Neural cell (in vitro differentiated cells): ENCODE measurements at regions not wholly inside any gene's neighbourhood (a gene's known extent, or its start where the extent isn't known, plus 50 kb on each side); places are given as distances from the start of the nearest gene placed in this dataset.

Experiments
- CTCF ChIP-seq: fragments of 450-650 bp; IDR thresholded peaks from 2 replicates; pipeline ENCODE4 v1.5.1; 2014; ENCODE audit warnings: antibody characterized with exemption, mild to moderate bottlenecking, moderate library complexity; ENCODE audit not compliant: poor library complexity, severe bottlenecking
- EZH2 ChIP-seq: fragments of 200-600, 300-800 bp; shearing (Covaris generic), sonication (generic); IDR thresholded peaks from 2 replicates; pipeline ENCODE4 v1.6.1; 2014; ENCODE audit warnings: antibody characterized with exemption, low read length, borderline replicate concordance, mild to moderate bottlenecking; ENCODE audit not compliant: insufficient read depth, poor library complexity, severe bottlenecking
- MXI1 ChIP-seq: fragments of 450-650 bp; conservative IDR thresholded peaks from 2 replicates; pipeline ENCODE4 v1.6.1; 2014; ENCODE audit warnings: antibody characterized with exemption, mild to moderate bottlenecking; ENCODE audit not compliant: poor library complexity, severe bottlenecking
- POLR2AphosphoS5 ChIP-seq: IDR thresholded peaks from 2 replicates; pipeline ENCODE4 v1.6.1; 2012
- SMC3 ChIP-seq: fragments of 450-650 bp; conservative IDR thresholded peaks from 2 replicates; pipeline ENCODE4 v1.6.1; 2014; ENCODE audit warnings: antibody characterized with exemption, mild to moderate bottlenecking, moderate library complexity; ENCODE audit not compliant: poor library complexity

GRCh38 chr22:47445212-47445611 lies 682.8 kb downstream of the TBC1D22A start:
- TF ChIP-seq CTCF, result no peak
- no peak for TF ChIP-seq EZH2
- TF ChIP-seq POLR2AphosphoS5, result no peak
- no peak for TF ChIP-seq SMC3
- TF ChIP-seq MXI1, result no peak
